ENCODE measurements at regions not wholly inside any gene's neighbourhood (a gene's known extent, or its start where the extent isn't known, plus 50 kb on each side); places are given as distances from the start of the nearest gene placed in this dataset.
A peak's percentile ranks its signal among the peaks of the same experiment; 100 is the strongest.

GRCh38 chr6:169051371-169051770, 202.3 kb downstream of the THBS2 start:
- Histone ChIP-seq H3K9me3 (ENCODE audit: severe bottlenecking) (no peaks in the 10 kb centered on the region), H3K27ac (ENCODE audit: poor library complexity, severe bottlenecking) (no peak overlapping the region), H3K4me1 (ENCODE audit: insufficient read depth, poor library complexity, severe bottlenecking) (no peaks in the 10 kb centered on the region), H3K4me3 (ENCODE audit: severe bottlenecking) (no peak overlapping the region), H3K27me3 (ENCODE audit: insufficient read depth, poor library complexity, severe bottlenecking) (no peaks in the 10 kb centered on the region), H3K36me3 (ENCODE audit: low read depth) (no peaks in the 10 kb centered on the region)
- DNase-seq (ENCODE audit: low spot score) = no peak
- no peak for ATAC-seq (ENCODE audit: low read depth)
- no peak for TF ChIP-seq CTCF (IDR thresholded peaks at IDR 0.05; ENCODE audit: poor library complexity, severe bottlenecking)

- DNase-seq (ENCODE audit: low spot score) (no peak), ATAC-seq (ENCODE audit: low read depth) (no peak)
- no peak for TF ChIP-seq CTCF (IDR thresholded peaks at IDR 0.05; ENCODE audit: poor library complexity, severe bottlenecking)
- no peak overlapping the region for H3K27ac ChIP-seq (ENCODE audit: poor library complexity, severe bottlenecking)
- no peaks in the 10 kb centered on the region for H3K9me3 ChIP-seq (ENCODE audit: severe bottlenecking)
- no peaks in the 10 kb centered on the region for H3K27me3 ChIP-seq (ENCODE audit: insufficient read depth, poor library complexity, severe bottlenecking)
- no peaks in the 10 kb centered on the region for H3K4me1 ChIP-seq (ENCODE audit: insufficient read depth, poor library complexity, severe bottlenecking)
- no peak overlapping the region for H3K4me3 ChIP-seq (ENCODE audit: severe bottlenecking)
- no peaks in the 10 kb centered on the region for H3K36me3 ChIP-seq (ENCODE audit: low read depth)
Measured at GRCh38 chr6:169048865-169049205, 204.8 kb downstream of the THBS2 start.

GRCh38 chr6:169048185-169048864, 205.3 kb downstream of the THBS2 start:
- H3K27me3 ChIP-seq (ENCODE audit: insufficient read depth, poor library complexity, severe bottlenecking) = no peaks in the 10 kb centered on the region
- no peaks in the 10 kb centered on the region for H3K4me1 ChIP-seq (ENCODE audit: insufficient read depth, poor library complexity, severe bottlenecking)
- no peak overlapping the region for H3K27ac ChIP-seq (ENCODE audit: poor library complexity, severe bottlenecking)
- no peaks in the 10 kb centered on the region for H3K9me3 ChIP-seq (ENCODE audit: severe bottlenecking)
- no peak overlapping the region for H3K4me3 ChIP-seq (ENCODE audit: severe bottlenecking)
- ATAC-seq (ENCODE audit: low read depth) = no peak
- no peak for TF ChIP-seq CTCF (IDR thresholded peaks at IDR 0.05; ENCODE audit: poor library complexity, severe bottlenecking)
- no peaks in the 10 kb centered on the region for H3K36me3 ChIP-seq (ENCODE audit: low read depth)
- DNase-seq (ENCODE audit: low spot score) = no peak

- no peaks in the 10 kb centered on the region for H3K9me3 ChIP-seq (ENCODE audit: severe bottlenecking)
- no peak for ATAC-seq (ENCODE audit: low read depth)
- H3K4me1 ChIP-seq (ENCODE audit: insufficient read depth, poor library complexity, severe bottlenecking) = no peaks in the 10 kb centered on the region
- H3K27ac ChIP-seq (ENCODE audit: poor library complexity, severe bottlenecking) = no peak overlapping the region
- H3K4me3 ChIP-seq (ENCODE audit: severe bottlenecking) = no peak overlapping the region
- no peak for DNase-seq (ENCODE audit: low spot score)
- TF ChIP-seq CTCF (IDR thresholded peaks at IDR 0.05; ENCODE audit: poor library complexity, severe bottlenecking) = no peak
- H3K36me3 ChIP-seq (ENCODE audit: low read depth) = no peaks in the 10 kb centered on the region
- no peaks in the 10 kb centered on the region for H3K27me3 ChIP-seq (ENCODE audit: insufficient read depth, poor library complexity, severe bottlenecking)
Measured at GRCh38 chr6:169047345-169047744, 206.3 kb downstream of the THBS2 start.

- Histone ChIP-seq H3K9me3 (ENCODE audit: severe bottlenecking) (no peaks in the 10 kb centered on the region), H3K27ac (ENCODE audit: poor library complexity, severe bottlenecking) (no peak overlapping the region), H3K4me3 (ENCODE audit: severe bottlenecking) (no peak overlapping the region), H3K4me1 (ENCODE audit: insufficient read depth, poor library complexity, severe bottlenecking) (no peaks in the 10 kb centered on the region), H3K36me3 (ENCODE audit: low read depth) (no peaks in the 10 kb centered on the region), H3K27me3 (ENCODE audit: insufficient read depth, poor library complexity, severe bottlenecking) (no peaks in the 10 kb centered on the region)
- ATAC-seq (ENCODE audit: low read depth) = peak; percentile 41; the same call in 1 of the 3 replicates
- no peak for DNase-seq (ENCODE audit: low spot score)
- no peak for TF ChIP-seq CTCF (IDR thresholded peaks at IDR 0.05; ENCODE audit: poor library complexity, severe bottlenecking)
Measured at GRCh38 chr6:169046483-169047192, 207.0 kb downstream of the THBS2 start.

Measured in RWPE2 (cell line).